K562 (cell line): ENCODE measurements at regions not wholly inside any gene's neighbourhood (a gene's known extent, or its start where the extent isn't known, plus 50 kb on each side); places are given as distances from the start of the nearest gene placed in this dataset.
A peak's percentile ranks its signal among the peaks of the same experiment; 100 is the strongest.

Experiments
- ATAC-seq: fragments of 200-7000 bp; cut with Tn5 transposase; 3 replicates; pipeline ENCODE4 v1.9.1; 2020; ENCODE audit warnings: moderate library complexity
- BruUV-seq: library from RNA; stranded (reverse); fragments of 400-500 nt; replicated peaks from 2 replicates; lab custom pipeline; 2021; lab: Mats Ljungman, UMichigan
- CTCF ChIA-PET: fragments of 300-600 bp; formaldehyde crosslinking; extraction: SDS; loops from one replicate; lab custom pipeline; 2021; ENCODE audit warnings: low intra/inter-chr PET ratio; lab: Yijun Ruan, JAX
- POLR2A ChIA-PET: fragments of 300-600, 350-650 bp; sonication (Branson Sonifier 250); formaldehyde crosslinking; extraction: SDS; loops from one replicate; lab custom pipeline; 2021; ENCODE audit warnings: antibody characterized with exemption, inconsistent platforms; lab: Yijun Ruan, JAX
- DNase-seq, 4 experiments: peaks; one replicate each; pipeline versions ENCODE4 v3.0.0 to v3.0.0-alpha.2; 2011 to 2018; ENCODE audit warnings: low spot score in 3 of 4, mixed read lengths in 3 of 4; ENCODE audit errors: extremely low read depth in 1 of 4
- FAIRE-seq: peaks from 2 replicates; lab custom pipeline; 2011; peaks lifted over from hg19 to GRCh38; lab: Jason Lieb, UNC
- H2AFZ ChIP-seq: 2 replicates; pipeline ENCODE4 v1.6.0; 2011; ENCODE audit warnings: low read depth, low read length, control low read depth, inconsistent platforms
- H3K27ac ChIP-seq: fragments of 200-600 bp; 3 replicates; pipeline ENCODE4 v1.8.0; 2011; ENCODE audit warnings: low read depth, mild to moderate bottlenecking, control low read depth, inconsistent platforms, low read length, moderate library complexity, mixed read lengths; ENCODE audit errors: extremely low read depth
- H3K27me3 ChIP-seq, 2 experiments: fragments of 300-600 bp in 1 of 2; 2 replicates in 1 of 2; 3 replicates in 1 of 2; pipeline versions ENCODE4 v1.6.0 to v1.8.0; 2011; ENCODE audit warnings: inconsistent platforms in 2 of 2, low read length in 2 of 2, mild to moderate bottlenecking in 1 of 2, mixed read lengths in 1 of 2, moderate library complexity in 1 of 2; ENCODE audit not compliant: control insufficient read depth in 2 of 2, insufficient read depth in 2 of 2
- H3K36me3 ChIP-seq: fragments of 300-600 bp; 3 replicates; pipeline ENCODE4 v1.8.0; 2011; ENCODE audit warnings: mild to moderate bottlenecking, low read length, inconsistent platforms; ENCODE audit not compliant: control insufficient read depth, insufficient read depth
- H3K4me1 ChIP-seq, 2 experiments: fragments of 200-600 bp in 1 of 2; replicated peaks in 1 of 2; 2 replicates in 1 of 2; 3 replicates in 1 of 2; pipeline versions ENCODE4 v1.5.1 to v1.8.0; 2011; ENCODE audit warnings: inconsistent platforms in 2 of 2, low read length in 2 of 2, mild to moderate bottlenecking in 1 of 2, mixed read lengths in 1 of 2, moderate library complexity in 1 of 2; ENCODE audit not compliant: control insufficient read depth in 2 of 2, insufficient read depth in 2 of 2
- H3K4me2 ChIP-seq: 2 replicates; pipeline ENCODE4 v1.6.1; 2011; ENCODE audit warnings: low read length, control low read depth, inconsistent platforms, mixed read lengths; ENCODE audit not compliant: insufficient read depth
- H3K4me3 ChIP-seq: fragments of 200-600 bp; sonication (generic), shearing (Covaris generic); 2 replicates; pipeline ENCODE4 v1.5.1; 2016; ENCODE audit warnings: control low read depth, inconsistent platforms
- H3K79me2 ChIP-seq: fragments of 200-600 bp; 3 replicates; pipeline ENCODE4 v1.8.0; 2011; ENCODE audit warnings: low read length, inconsistent platforms; ENCODE audit not compliant: control insufficient read depth, insufficient read depth
- H3K9ac ChIP-seq, 2 experiments: 2 replicates each; pipeline versions ENCODE4 v1.6.0 to v1.6.1; 2011; ENCODE audit warnings: low read depth in 2 of 2, low read length in 2 of 2, control low read depth in 1 of 2, inconsistent platforms in 1 of 2, mild to moderate bottlenecking in 1 of 2, mixed read lengths in 1 of 2; ENCODE audit not compliant: insufficient read depth in 1 of 2
- H3K9me1 ChIP-seq: one replicate; pipeline ENCODE4 v1.6.0; 2011; ENCODE audit warnings: inconsistent platforms, mild to moderate bottlenecking, low read length, moderate library complexity; ENCODE audit not compliant: control insufficient read depth, insufficient read depth
- H3K9me3 ChIP-seq: replicated peaks from 2 replicates; pipeline ENCODE4 v1.5.1; 2011; ENCODE audit warnings: low read depth, low read length, inconsistent platforms; ENCODE audit not compliant: control insufficient read depth, insufficient read depth
- H4K20me1 ChIP-seq: replicated peaks from 2 replicates; pipeline ENCODE4 v1.6.1; 2011; ENCODE audit warnings: low read length, inconsistent platforms, mixed read lengths; ENCODE audit not compliant: control insufficient read depth, insufficient read depth
- ATF1 ChIP-seq, 2 experiments: fragments of 450-650 bp in 1 of 2; IDR thresholded peaks; 2 replicates each; pipeline ENCODE4 v1.6.1; 2016; ENCODE audit warnings: missing compliant biosample characterization in 1 of 2, missing genetic modification characterization in 1 of 2
- BACH1 ChIP-seq: fragments of 200-800 bp; sonication (Bioruptor generic); IDR thresholded peaks from 2 replicates; pipeline ENCODE4 v1.6.1; 2016; ENCODE audit warnings: missing genetic modification characterization, missing compliant biosample characterization
- CBX3 ChIP-seq, 2 experiments: IDR thresholded peaks; 1 replicate in 1 of 2; 2 replicates in 1 of 2; pipeline ENCODE4 v1.6.1; 2012; ENCODE audit warnings: inconsistent platforms in 2 of 2, low read length in 2 of 2, borderline replicate concordance in 1 of 2, control low read depth in 1 of 2
- DPF2 ChIP-seq: fragments of 450-650 bp; IDR thresholded peaks from 2 replicates; pipeline ENCODE4 v1.6.1; 2016
- PHB2 ChIP-seq: fragments of 450-650 bp; IDR thresholded peaks from 2 replicates; pipeline ENCODE4 v1.6.1; 2017; ENCODE audit warnings: low read depth
- TCF7L2 ChIP-seq: fragments of 150-350 bp; IDR thresholded peaks from 2 replicates; pipeline ENCODE4 v1.6.1; 2016; ENCODE audit warnings: low read depth, mild to moderate bottlenecking, low read length, moderate library complexity
- TEAD1 ChIP-seq, 2 experiments: fragments of 450-650 bp in 1 of 2; sonication (generic) in 1 of 2; formaldehyde crosslinking; IDR thresholded peaks; 2 replicates each; pipeline versions ENCODE4 v1.4.0 to v1.8.0; 2020 to 2022; ENCODE audit warnings: mild to moderate bottlenecking in 2 of 2, missing genetic modification reagents in 1 of 2
- ZNF134 ChIP-seq: fragments of 250-450 bp; sonication (Bioruptor Pico); conservative IDR thresholded peaks from 2 replicates; pipeline ENCODE4 v1.4.0; 2020
- ZNF57 ChIP-seq: fragments of 450-650 bp; formaldehyde crosslinking; IDR thresholded peaks from 2 replicates; pipeline ENCODE4 v1.4.0; 2020; ENCODE audit warnings: mild to moderate bottlenecking, moderate library complexity
- WGBS: fragments of 100-300 bp; shearing (Covaris generic); methylation state at CpG from one replicate; pipeline ENCODE4 v1.1.6; 2016; ENCODE audit warnings: low coverage, mixed read lengths; ENCODE audit not compliant: insufficient coverage; ENCODE audit errors: missing lambda C conversion rate; 5-methylcytosine and 5-hydroxymethylcytosine counted together
- in situ Hi-C: fragments of 300-500 bp; cut with MboI; formaldehyde crosslinking; loops from 4 replicates; pipeline ENCODE4 v1.15.0; 2018; ENCODE audit warnings: inconsistent platforms, mixed read lengths
- intact Hi-C: fragments of 100-400 bp; cut with micrococcal nuclease; formaldehyde crosslinking; loops from 2 replicates; pipeline ENCODE4 v1.14.2; 2022

GRCh38 chr21:39053126-39053525 is 130.1 kb downstream of the PSMG1 start:
- Histone ChIP-seq H3K27ac (no peak overlapping the region), H3K9me1 (no peaks in the 10 kb centered on the region), H3K36me3 (no peaks in the 10 kb centered on the region), H3K4me2 (no peak overlapping the region), H4K20me1 (no peaks in the 10 kb centered on the region; the same call in 1 of the 2 replicates), H3K9ac (no peak overlapping the region), H3K4me3 (no peak overlapping the region), H3K4me1 (no peaks in the 10 kb centered on the region), H3K27me3 (peaks cover 16 to 36% of the 10 kb centered on the region in 2 experiments; a peak in 3 of 5 replicates), H2AFZ (no peak overlapping the region), H3K9me3 (no peaks in the 10 kb centered on the region), H3K79me2 (no peaks in the 10 kb centered on the region)
- intact Hi-C loops: no loop called here
- POLR2A ChIA-PET: interaction anchor here (0.5 to 1.2 kb wide), 2 partner anchors 9 to 12 kb away, joined by 3 read pairs; no protein-coding TSS in a partner anchor
- TF ChIP-seq TCF7L2 (no peak), ATF1 (CRISPR knock-in tag; IDR thresholded peaks at IDR 0.05) (no peak), ATF1 (tag; IDR thresholded peaks at IDR 0.05) (no peak)
- 2% methylated on average over 11 of the region's 11 CpGs for WGBS
- BruUV-seq: no TSS peak
- in situ Hi-C loops: no loop called here
- CTCF ChIA-PET: no interaction called here
- DNase-seq (no peak), ATAC-seq (no peak; the same call in 2 of the 3 replicates), FAIRE-seq (no peak)

DNA sequence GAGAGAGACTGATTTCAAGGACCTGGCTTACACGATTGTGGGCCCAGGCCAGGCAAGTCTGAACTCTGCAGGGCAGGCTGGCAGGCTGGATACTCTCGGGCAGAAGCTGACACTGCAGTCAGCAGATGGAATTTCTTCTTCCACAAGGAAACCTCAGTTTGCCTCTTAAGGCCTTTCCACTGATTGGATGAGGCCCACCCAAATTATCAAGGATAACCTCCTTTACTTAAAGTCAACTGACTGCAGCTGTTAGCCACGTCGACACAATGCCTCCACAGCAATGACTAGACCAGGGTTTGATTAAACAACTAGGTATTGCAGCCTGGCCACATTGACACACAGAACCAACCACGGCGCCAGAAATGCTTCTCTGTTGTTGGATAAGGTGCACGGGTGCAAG is 130.5 kb downstream of the PSMG1 start:
- no TSS peak for BruUV-seq
- TF ChIP-seq ZNF134 (CRISPR knock-in tag): peak; percentile 71
- TF ChIP-seq TEAD1 (CRISPR knock-in tag; IDR thresholded peaks at IDR 0.05): no peak
- no peak for TF ChIP-seq PHB2
- no peak for TF ChIP-seq CBX3 (IDR thresholded peaks at IDR 0.05; ENCODE audit: borderline replicate concordance in 1 of 2, low read length in 2 of 2)
- TF ChIP-seq DPF2: no peak
- no peak for TF ChIP-seq BACH1 (tag)
- TF ChIP-seq ZNF57: no peak
- in situ Hi-C loops (no loop called here), intact Hi-C loops (no loop called here)
- POLR2A ChIA-PET: interaction anchor here (0.5 to 1.2 kb wide), 2 partner anchors 10 to 11 kb away, joined by 3 read pairs; no protein-coding TSS in a partner anchor
- H3K4me3 ChIP-seq: no peak overlapping the region
- H3K9me1 ChIP-seq: no peaks in the 10 kb centered on the region
- H3K36me3 ChIP-seq: no peaks in the 10 kb centered on the region
- H2AFZ ChIP-seq: no peak overlapping the region
- H3K9ac ChIP-seq: no peak overlapping the region
- peaks cover 15 to 34% of the 10 kb centered on the region in 2 experiments; a peak in 3 of 5 replicates for H3K27me3 ChIP-seq
- no peaks in the 10 kb centered on the region for H3K79me2 ChIP-seq
- FAIRE-seq (no peak), DNase-seq (no peak), ATAC-seq (no peak)
- no peaks in the 10 kb centered on the region for H3K9me3 ChIP-seq
- CTCF ChIA-PET: no interaction called here
- no peak overlapping the region for H3K4me2 ChIP-seq
- H3K27ac ChIP-seq: no peak overlapping the region
- WGBS: 3% methylated on average over 7 of the region's 7 CpGs
- H4K20me1 ChIP-seq: no peaks in the 10 kb centered on the region; the same call in 1 of the 2 replicates
- H3K4me1 ChIP-seq: no peaks in the 10 kb centered on the region
